PC-3 (cell line): ENCODE measurements at regions not wholly inside any gene's neighbourhood (a gene's known extent, or its start where the extent isn't known, plus 50 kb on each side); places are given as distances from the start of the nearest gene placed in this dataset.

Source experiments
- ATAC-seq: fragments of 200-7000 bp; cut with Tn5 transposase; 2 replicates; pipeline ENCODE4 v1.9.1; 2020; ENCODE audit warnings: mild to moderate bottlenecking, moderate library complexity
- BruUV-seq: library from RNA; stranded (reverse); fragments of 400-500 nt; replicated peaks from 2 replicates; lab custom pipeline; 2021; lab: Mats Ljungman, UMichigan
- CTCF ChIA-PET: fragments of 300-600 bp; sonication (Branson Sonifier 250); formaldehyde crosslinking; loops from one replicate; lab custom pipeline; 2022; ENCODE audit warnings: antibody characterized with exemption; lab: Charles Lee
- POLR2A ChIA-PET: fragments of 300-600 bp; sonication (Branson Sonifier 250); formaldehyde crosslinking; loops from one replicate; lab custom pipeline; 2022; ENCODE audit warnings: antibody characterized with exemption; ENCODE audit not compliant: unreplicated experiment; lab: Charles Lee
- DNase-seq: peaks from one replicate; pipeline ENCODE4 v3.0.0-alpha.2; 2015
- H2AFZ ChIP-seq: fragments of 300-600 bp; sonication (generic); 2 replicates; pipeline ENCODE4 v1.6.0; 2016; ENCODE audit warnings: antibody characterized with exemption, low read length
- H3F3A ChIP-seq: fragments of 300-600 bp; sonication (generic); one replicate; pipeline ENCODE4 v1.6.0; 2017; ENCODE audit warnings: antibody characterized with exemption, low read length, control low read depth, mild to moderate bottlenecking; ENCODE audit not compliant: unreplicated experiment
- H3K27ac ChIP-seq: fragments of 300-600 bp; sonication (generic); 2 replicates; pipeline ENCODE4 v1.5.1; 2016; ENCODE audit warnings: mild to moderate bottlenecking, low read length
- H3K27me3 ChIP-seq: fragments of 300-600 bp; sonication (generic); 2 replicates; pipeline ENCODE4 v1.6.1; 2016; ENCODE audit warnings: low read length, mixed read lengths
- H3K36me3 ChIP-seq: fragments of 300-600 bp; sonication (generic); 2 replicates; pipeline ENCODE4 v1.6.1; 2016; ENCODE audit warnings: low read depth, mixed run types, low read length, mixed read lengths
- H3K4me1 ChIP-seq: fragments of 300-600 bp; sonication (generic); 2 replicates; pipeline ENCODE4 v1.5.1; 2016; ENCODE audit warnings: low read length; ENCODE audit not compliant: insufficient read depth
- H3K4me2 ChIP-seq: fragments of 300-600 bp; sonication (generic); 2 replicates; pipeline ENCODE4 v1.6.0; 2016; ENCODE audit warnings: low read length
- H3K4me3 ChIP-seq: fragments of 300-600 bp; sonication (generic); 2 replicates; pipeline ENCODE4 v1.5.1; 2016; ENCODE audit warnings: mild to moderate bottlenecking, low read length, mixed read lengths
- H3K79me2 ChIP-seq: fragments of 300-600 bp; sonication (generic); 2 replicates; pipeline ENCODE4 v1.6.1; 2017; ENCODE audit warnings: low read length, mixed read lengths
- H3K9ac ChIP-seq: fragments of 300-600 bp; sonication (generic); 2 replicates; pipeline ENCODE4 v1.6.0; 2016; ENCODE audit warnings: mild to moderate bottlenecking, low read length
- H3K9me2 ChIP-seq: fragments of 300-600 bp; sonication (generic); replicated peaks from 2 replicates; pipeline ENCODE4 v1.6.1; 2016; ENCODE audit warnings: mixed run types, low read length, mixed read lengths
- H3K9me3 ChIP-seq: fragments of 300-600 bp; sonication (generic); 2 replicates; pipeline ENCODE4 v1.6.1; 2016; ENCODE audit warnings: low read length, mixed read lengths
- H4K20me1 ChIP-seq: fragments of 300-600 bp; sonication (generic); 2 replicates; pipeline ENCODE4 v1.6.1; 2016; ENCODE audit warnings: low read length, mixed read lengths
- CTCF ChIP-seq: fragments of 300-600 bp; sonication (generic); conservative IDR thresholded peaks from 2 replicates; pipeline ENCODE4 v1.5.1; 2017; ENCODE audit warnings: antibody characterized with exemption, low read depth, mild to moderate bottlenecking, low read length
- EZH2 ChIP-seq: fragments of 300-600 bp; sonication (generic); IDR thresholded peaks from one replicate; pipeline ENCODE4 v1.6.1; 2017; ENCODE audit warnings: antibody characterized with exemption, mild to moderate bottlenecking, low read length; ENCODE audit not compliant: unreplicated experiment
- EZH2phosphoT487 ChIP-seq: fragments of 300-600 bp; sonication (generic); IDR thresholded peaks from 2 replicates; pipeline ENCODE4 v1.6.1; 2018; ENCODE audit warnings: mild to moderate bottlenecking, antibody characterized with exemption, low read length, borderline replicate concordance
- intact Hi-C: fragments of 100-400 bp; cut with micrococcal nuclease; formaldehyde crosslinking; loops from 2 replicates; pipeline ENCODE4 v1.9.0; 2023

GRCh38 chr2:46849046-46849715 is 66.4 kb downstream of the MCFD2 start:
- Histone ChIP-seq H3K4me2 (peak overlapping the region; percentile 72), H3F3A (peaks cover 5% of the 10 kb centered on the region), H2AFZ (0 out of 2 replicates have a peak overlapping the region, but pooled peaks have one; percentile 20), H3K9me2 (no peaks in the 10 kb centered on the region), H4K20me1 (no peaks in the 10 kb centered on the region), H3K9me3 (no peaks in the 10 kb centered on the region), H3K4me3 (no peak overlapping the region), H3K27ac (peak overlapping the region; percentile 93), H3K27me3 (no peaks in the 10 kb centered on the region), H3K9ac (peak overlapping the region; percentile 62), H3K79me2 (no peaks in the 10 kb centered on the region), H3K36me3 (no peaks in the 10 kb centered on the region), H3K4me1 (peaks cover 66% of the 10 kb centered on the region)
- intact Hi-C loops, result no loop called here
- TF ChIP-seq EZH2phosphoT487 (no peak), CTCF (no peak), EZH2 (no peak)
- ATAC-seq (no peak), DNase-seq (peak; percentile 64)
- no TSS peak for BruUV-seq
- ChIA-PET POLR2A (no interaction called here), CTCF (no interaction called here)

- TF ChIP-seq EZH2phosphoT487 (no peak), CTCF (no peak)
- no peak for ATAC-seq
- no peak overlapping the region for H3K9ac ChIP-seq
- H3K9me2 ChIP-seq, result no peaks in the 10 kb centered on the region
- H3K79me2 ChIP-seq, result no peaks in the 10 kb centered on the region
- BruUV-seq, result no TSS peak
- no peak overlapping the region for H3K4me3 ChIP-seq
- intact Hi-C loops, result no loop called here
- DNase-seq, result no peak
- H3K4me1 ChIP-seq, result peaks cover 66% of the 10 kb centered on the region
- peak overlapping the region; percentile 72 for H3K4me2 ChIP-seq
- no peak overlapping the region for H2AFZ ChIP-seq
- no peaks in the 10 kb centered on the region for H4K20me1 ChIP-seq
- ChIA-PET POLR2A (no interaction called here), CTCF (no interaction called here)
- peaks cover 5% of the 10 kb centered on the region for H3F3A ChIP-seq
- no peaks in the 10 kb centered on the region for H3K36me3 ChIP-seq
- no peaks in the 10 kb centered on the region for H3K9me3 ChIP-seq
- H3K27me3 ChIP-seq, result no peaks in the 10 kb centered on the region
- peak overlapping the region; percentile 8; the same call in 1 of the 2 replicates for H3K27ac ChIP-seq
Observed at GRCh38 chr2:46848447-46848846, 67.2 kb downstream of the MCFD2 start.

GRCh38 chr2:46847726-46848412 is 67.7 kb downstream of the MCFD2 start:
- no peak overlapping the region for H3K4me3 ChIP-seq
- TF ChIP-seq EZH2phosphoT487 (no peak), EZH2 (no peak), CTCF (no peak)
- DNase-seq, result peak; percentile 33
- H3K9me3 ChIP-seq, result no peaks in the 10 kb centered on the region
- no peaks in the 10 kb centered on the region for H3K79me2 ChIP-seq
- peaks cover 5% of the 10 kb centered on the region for H3F3A ChIP-seq
- no peak for ATAC-seq
- peak overlapping the region; percentile 10; the same call in 1 of the 2 replicates for H2AFZ ChIP-seq
- peak overlapping the region; percentile 70 for H3K27ac ChIP-seq
- H3K36me3 ChIP-seq, result no peaks in the 10 kb centered on the region
- peaks cover 63% of the 10 kb centered on the region for H3K4me1 ChIP-seq
- no peaks in the 10 kb centered on the region for H4K20me1 ChIP-seq
- H3K9ac ChIP-seq, result peak overlapping the region; percentile 21; the same call in 1 of the 2 replicates
- intact Hi-C loops, result loop anchor here (1.0 kb wide), 1 partner anchor 44 kb away; no protein-coding TSS in a partner anchor
- H3K27me3 ChIP-seq, result no peaks in the 10 kb centered on the region
- POLR2A ChIA-PET, result no interaction called here
- H3K4me2 ChIP-seq, result peak overlapping the region; percentile 44
- CTCF ChIA-PET, result no interaction called here
- no TSS peak for BruUV-seq
- no peaks in the 10 kb centered on the region for H3K9me2 ChIP-seq
